ENCODE measurements at regions not wholly inside any gene's neighbourhood (a gene's known extent, or its start where the extent isn't known, plus 50 kb on each side); places are given as distances from the start of the nearest gene placed in this dataset.

DNA sequence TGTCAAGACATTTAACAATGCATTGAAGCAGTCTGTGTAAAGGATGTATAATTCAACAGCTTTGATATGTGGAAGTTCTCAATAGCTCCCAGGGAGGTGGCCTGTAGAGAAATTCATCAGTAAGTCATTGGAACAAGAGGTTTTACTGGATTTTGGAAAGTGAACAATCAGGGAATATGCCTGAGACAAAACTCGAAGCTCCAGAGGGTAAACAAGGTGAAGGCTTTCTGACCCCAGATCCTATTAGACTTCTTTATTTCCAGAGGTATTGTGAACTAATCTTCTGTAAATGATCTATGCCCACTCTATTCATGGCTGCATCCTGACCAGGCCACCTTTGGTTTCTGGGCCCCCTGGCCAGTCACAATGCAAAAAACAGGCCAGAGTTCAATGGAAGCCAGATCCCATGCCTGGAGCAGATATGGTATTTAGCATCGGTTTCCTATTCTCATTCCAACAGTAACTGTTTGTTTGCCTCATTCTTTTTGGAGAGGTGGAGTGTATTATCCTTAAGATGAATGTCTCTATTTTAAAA lies 177.3 kb downstream of the SATB1 start:
- Histone ChIP-seq H3K4me3 (ENCODE audit: low read length) (no peak overlapping the region), H3K36me3 (ENCODE audit: control insufficient read depth, low read length) (no peaks in the 10 kb centered on the region), H3K4me2 (ENCODE audit: low read length) (no peak overlapping the region), H3F3A (ENCODE audit: control insufficient read depth, insufficient read depth) (no peaks in the 10 kb centered on the region), H4K20me1 (ENCODE audit: control insufficient read depth, insufficient read depth, low read depth, low read length) (no peaks in the 10 kb centered on the region), H3K27ac (ENCODE audit: low read depth, low read length) (no peak overlapping the region), H3K9me2 (replicated peaks; ENCODE audit: control insufficient read depth, low read length) (no peaks in the 10 kb centered on the region), H3K4me1 (ENCODE audit: control insufficient read depth, low read length) (peaks cover 5% of the 10 kb centered on the region), H3K79me2 (ENCODE audit: control insufficient read depth, low read length) (no peaks in the 10 kb centered on the region), H3K27me3 (ENCODE audit: control insufficient read depth, low read length) (no peaks in the 10 kb centered on the region), H3K9me3 (ENCODE audit: control insufficient read depth, insufficient read depth, low read length) (no peaks in the 10 kb centered on the region)
- TF ChIP-seq EZH2phosphoT487 (IDR thresholded peaks at IDR 0.05; ENCODE audit: borderline replicate concordance, low read length), result no peak
- TF ChIP-seq, protein P1, sequence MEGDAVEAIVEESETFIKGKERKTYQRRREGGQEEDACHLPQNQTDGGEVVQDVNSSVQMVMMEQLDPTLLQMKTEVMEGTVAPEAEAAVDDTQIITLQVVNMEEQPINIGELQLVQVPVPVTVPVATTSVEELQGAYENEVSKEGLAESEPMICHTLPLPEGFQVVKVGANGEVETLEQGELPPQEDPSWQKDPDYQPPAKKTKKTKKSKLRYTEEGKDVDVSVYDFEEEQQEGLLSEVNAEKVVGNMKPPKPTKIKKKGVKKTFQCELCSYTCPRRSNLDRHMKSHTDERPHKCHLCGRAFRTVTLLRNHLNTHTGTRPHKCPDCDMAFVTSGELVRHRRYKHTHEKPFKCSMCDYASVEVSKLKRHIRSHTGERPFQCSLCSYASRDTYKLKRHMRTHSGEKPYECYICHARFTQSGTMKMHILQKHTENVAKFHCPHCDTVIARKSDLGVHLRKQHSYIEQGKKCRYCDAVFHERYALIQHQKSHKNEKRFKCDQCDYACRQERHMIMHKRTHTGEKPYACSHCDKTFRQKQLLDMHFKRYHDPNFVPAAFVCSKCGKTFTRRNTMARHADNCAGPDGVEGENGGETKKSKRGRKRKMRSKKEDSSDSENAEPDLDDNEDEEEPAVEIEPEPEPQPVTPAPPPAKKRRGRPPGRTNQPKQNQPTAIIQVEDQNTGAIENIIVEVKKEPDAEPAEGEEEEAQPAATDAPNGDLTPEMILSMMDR (IDR thresholded peaks at IDR 0.05; ENCODE audit: low read depth, low read length, poor library complexity, severe bottlenecking), result no peak

DNA sequence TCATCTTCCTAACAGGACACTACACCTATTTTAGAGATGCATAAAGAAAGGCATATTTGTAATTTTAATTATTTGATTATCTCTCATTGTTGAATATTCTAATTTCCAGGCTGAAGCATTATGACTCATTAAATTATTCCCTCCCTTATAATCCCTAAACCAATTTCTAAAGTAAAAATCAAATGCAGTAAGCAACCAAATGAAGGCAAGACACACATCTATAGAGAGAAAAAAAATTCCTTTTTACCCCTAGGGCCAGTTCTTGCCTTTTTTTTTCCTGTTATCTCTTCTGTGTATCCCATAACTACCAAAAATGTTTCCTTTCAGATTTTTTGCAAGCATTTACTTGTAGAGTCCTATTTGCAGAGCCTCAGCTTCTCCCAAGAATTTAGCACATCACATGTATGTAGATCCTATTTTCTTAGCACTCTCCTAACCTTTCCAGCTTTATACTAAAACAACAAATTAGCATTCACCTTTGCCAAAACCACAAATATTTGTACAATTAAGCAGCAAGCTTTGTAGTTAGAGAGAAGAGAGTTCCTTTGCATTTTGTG lies 177.9 kb downstream of the SATB1 start:
- no peak overlapping the region for H3K27ac ChIP-seq (ENCODE audit: low read depth, low read length)
- no peak overlapping the region for H3K4me2 ChIP-seq (ENCODE audit: low read length)
- H3F3A ChIP-seq (ENCODE audit: control insufficient read depth, insufficient read depth), result no peaks in the 10 kb centered on the region
- peaks cover under 1% of the 10 kb centered on the region; the same call in 1 of the 2 replicates for H3K4me1 ChIP-seq (ENCODE audit: control insufficient read depth, low read length)
- no peaks in the 10 kb centered on the region for H3K27me3 ChIP-seq (ENCODE audit: control insufficient read depth, low read length)
- H3K9me3 ChIP-seq (ENCODE audit: control insufficient read depth, insufficient read depth, low read length), result no peaks in the 10 kb centered on the region
- no peaks in the 10 kb centered on the region for H4K20me1 ChIP-seq (ENCODE audit: control insufficient read depth, insufficient read depth, low read depth, low read length)
- no peaks in the 10 kb centered on the region for H3K79me2 ChIP-seq (ENCODE audit: control insufficient read depth, low read length)
- TF ChIP-seq, protein P1 (IDR thresholded peaks at IDR 0.05; ENCODE audit: low read depth, low read length, poor library complexity, severe bottlenecking), result no peak
- TF ChIP-seq EZH2phosphoT487 (IDR thresholded peaks at IDR 0.05; ENCODE audit: borderline replicate concordance, low read length), result no peak
- H3K36me3 ChIP-seq (ENCODE audit: control insufficient read depth, low read length), result no peaks in the 10 kb centered on the region
- H3K4me3 ChIP-seq (ENCODE audit: low read length), result no peak overlapping the region
- no peaks in the 10 kb centered on the region for H3K9me2 ChIP-seq (replicated peaks; ENCODE audit: control insufficient read depth, low read length)

DNA sequence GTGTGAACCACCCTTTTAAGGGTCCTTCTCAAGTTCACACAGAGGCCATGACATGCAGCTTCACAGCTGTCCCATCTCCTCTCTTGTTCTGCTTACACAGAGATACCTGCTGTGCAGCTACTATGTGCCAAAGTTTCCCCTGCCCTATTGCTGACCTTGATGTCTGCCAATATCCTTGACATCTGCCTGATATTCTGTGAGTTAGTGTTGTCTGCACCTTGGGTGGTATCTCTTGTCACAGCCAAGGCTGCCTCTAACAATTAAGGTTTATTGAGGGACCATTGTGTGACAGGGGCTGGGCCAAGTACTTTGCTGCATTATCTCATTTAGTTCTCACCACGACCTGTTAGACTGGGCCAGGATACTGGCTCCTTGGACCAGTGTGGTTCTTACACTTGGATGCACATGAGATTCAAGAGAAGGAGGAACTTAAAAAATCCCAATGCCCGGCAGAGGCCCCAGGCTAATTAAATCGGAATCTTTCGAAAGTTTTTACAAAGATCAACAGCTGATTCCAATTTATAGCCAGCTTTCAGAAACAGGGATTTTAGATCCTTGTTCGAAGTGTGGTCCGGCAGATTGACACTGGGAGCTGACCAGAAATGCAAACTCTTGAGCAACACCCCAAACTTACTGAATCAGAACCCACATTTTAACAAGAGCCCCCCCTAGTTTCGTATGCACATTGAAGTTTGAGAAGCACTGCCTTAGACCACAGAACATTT lies 178.6 kb downstream of the SATB1 start:
- H3K27ac ChIP-seq (ENCODE audit: low read depth, low read length), result no peak overlapping the region
- no peaks in the 10 kb centered on the region for H3K4me1 ChIP-seq (ENCODE audit: control insufficient read depth, low read length)
- H3K9me2 ChIP-seq (replicated peaks; ENCODE audit: control insufficient read depth, low read length), result no peaks in the 10 kb centered on the region
- H3K4me3 ChIP-seq (ENCODE audit: low read length), result no peak overlapping the region
- no peaks in the 10 kb centered on the region for H3K79me2 ChIP-seq (ENCODE audit: control insufficient read depth, low read length)
- H4K20me1 ChIP-seq (ENCODE audit: control insufficient read depth, insufficient read depth, low read depth, low read length), result no peaks in the 10 kb centered on the region
- TF ChIP-seq, protein P1 (IDR thresholded peaks at IDR 0.05; ENCODE audit: low read depth, low read length, poor library complexity, severe bottlenecking), result no peak
- TF ChIP-seq EZH2phosphoT487 (IDR thresholded peaks at IDR 0.05; ENCODE audit: borderline replicate concordance, low read length), result no peak
- H3F3A ChIP-seq (ENCODE audit: control insufficient read depth, insufficient read depth), result no peaks in the 10 kb centered on the region
- H3K9me3 ChIP-seq (ENCODE audit: control insufficient read depth, insufficient read depth, low read length), result no peaks in the 10 kb centered on the region
- H3K36me3 ChIP-seq (ENCODE audit: control insufficient read depth, low read length), result no peaks in the 10 kb centered on the region
- H3K4me2 ChIP-seq (ENCODE audit: low read length), result no peak overlapping the region
- no peaks in the 10 kb centered on the region for H3K27me3 ChIP-seq (ENCODE audit: control insufficient read depth, low read length)
